ENCODE measurements at regions not wholly inside any gene's neighbourhood (a gene's known extent, or its start where the extent isn't known, plus 50 kb on each side); places are given as distances from the start of the nearest gene placed in this dataset.

- no peaks in the 10 kb centered on the region for H3K9me3 Mint-ChIP-seq
- no peak for DNase-seq
- Histone ChIP-seq H3K79me1 (ENCODE audit: insufficient read depth, low read depth, low read length, poor library complexity, severe bottlenecking) (no peaks in the 10 kb centered on the region), H4K8ac (replicated peaks; ENCODE audit: insufficient read length, low read depth, low read length) (no peak overlapping the region), H3K9me3 (ENCODE audit: control insufficient read depth, low read depth, low read length) (no peaks in the 10 kb centered on the region), H3K27me3 (ENCODE audit: insufficient read depth, low read length) (no peaks in the 10 kb centered on the region), H3K4me2 (ENCODE audit: insufficient read depth, insufficient read length, low read length) (no peak overlapping the region), H3K56ac (ENCODE audit: insufficient read length, low read depth, low read length) (no peak overlapping the region), H2BK15ac (ENCODE audit: low read depth, low read length) (no peak overlapping the region), H4K5ac (ENCODE audit: insufficient read length, low read depth, low read length) (no peak overlapping the region), H3K23ac (ENCODE audit: insufficient read length, low read depth, low read length) (no peak overlapping the region), H3T11ph (ENCODE audit: low read length) (no peak overlapping the region), H3K4me1 (ENCODE audit: insufficient read depth, low read length) (no peaks in the 10 kb centered on the region), H3K9ac (ENCODE audit: extremely low read depth, insufficient read length, low read length) (no peak overlapping the region), H4K91ac (ENCODE audit: insufficient read length, low read depth, low read length) (no peak overlapping the region), H2BK120ac (ENCODE audit: low read depth, low read length, poor library complexity, severe bottlenecking) (no peak overlapping the region), H4K20me1 (ENCODE audit: control insufficient read depth, insufficient read depth, insufficient read length) (no peaks in the 10 kb centered on the region), H2BK5ac (ENCODE audit: insufficient read length, low read length) (no peak overlapping the region), H2BK12ac (ENCODE audit: insufficient read length, low read depth, low read length) (no peak overlapping the region), H3K14ac (ENCODE audit: insufficient read depth, low read length) (no peak overlapping the region), H2BK20ac (ENCODE audit: low read depth, low read length, poor library complexity, severe bottlenecking) (no peak overlapping the region), H3K18ac (ENCODE audit: insufficient read length, low read depth, low read length) (no peak overlapping the region), H2AFZ (ENCODE audit: low read length) (no peak overlapping the region), H3K27ac (ENCODE audit: insufficient read length, low read depth, low read length) (no peak overlapping the region), H2AK5ac (ENCODE audit: insufficient read length, low read length) (no peak overlapping the region), H3K79me2 (ENCODE audit: insufficient read depth, low read length) (no peaks in the 10 kb centered on the region), H3K23me2 (ENCODE audit: insufficient read length, low read depth, low read length, poor library complexity, severe bottlenecking) (no peaks in the 10 kb centered on the region), H3K4ac (ENCODE audit: low read depth, low read length) (no peak overlapping the region)
- TF ChIP-seq CTCF (conservative IDR thresholded peaks at IDR 0.05), result no peak
- H3K27ac Mint-ChIP-seq, result no peak overlapping the region
- no peaks in the 10 kb centered on the region for H3K4me1 Mint-ChIP-seq
- no peaks in the 10 kb centered on the region for H3K36me3 Mint-ChIP-seq (ENCODE audit: insufficient read depth in 1 of 3, low read depth in 3 of 3)
- H3K4me3 Mint-ChIP-seq, result no peak overlapping the region
- no peaks in the 10 kb centered on the region for H3K27me3 Mint-ChIP-seq (ENCODE audit: low read depth)
Measured at GRCh38 chr15:36347272-36347858, 232.1 kb upstream of the CDIN1 start.

Measured in H9 (cell line).